WTC11 (cell line): ENCODE measurements at regions not wholly inside any gene's neighbourhood (a gene's known extent, or its start where the extent isn't known, plus 50 kb on each side); places are given as distances from the start of the nearest gene placed in this dataset.

ENCODE experiments used
- ATAC-seq: fragments of 200-7000 bp; cut with Tn5 transposase; 2 replicates; pipeline ENCODE4 v1.10.0; 2021; ENCODE audit warnings: mild to moderate bottlenecking, moderate library complexity
- CTCF ChIA-PET: fragments of 300-600 bp; sonication (Branson Sonifier 250); formaldehyde crosslinking; loops from one replicate; lab custom pipeline; 2021; ENCODE audit warnings: antibody characterized with exemption; lab: Charles Lee
- POLR2A ChIA-PET: fragments of 350-600 bp; sonication (Branson Sonifier 250); formaldehyde crosslinking; loops from one replicate; lab custom pipeline; 2021; ENCODE audit warnings: antibody characterized with exemption; lab: Charles Lee
- DNase-seq: peaks from one replicate; pipeline ENCODE4 v3.0.0; 2021; ENCODE audit warnings: low spot score
- H3K27ac Mint-ChIP-seq: 2 replicates; pipeline ENCODE4 v1.8.0; 2021; ENCODE audit warnings: mixed read lengths
- H3K27me3 Mint-ChIP-seq: 2 replicates; pipeline ENCODE4 v1.8.0; 2021; ENCODE audit warnings: low read depth, mild to moderate bottlenecking, moderate library complexity, mixed read lengths
- H3K36me3 Mint-ChIP-seq: 2 replicates; pipeline ENCODE4 v1.8.0; 2021; ENCODE audit warnings: mixed read lengths
- H3K4me1 Mint-ChIP-seq: 2 replicates; pipeline ENCODE4 v1.8.0; 2022; ENCODE audit warnings: mixed read lengths
- H3K4me3 Mint-ChIP-seq: 2 replicates; pipeline ENCODE4 v1.8.0; 2021; ENCODE audit warnings: mild to moderate bottlenecking, moderate library complexity, mixed read lengths
- H3K9me3 Mint-ChIP-seq: 2 replicates; pipeline ENCODE4 v1.8.0; 2021; ENCODE audit warnings: mixed read lengths
- ARID4B ChIP-seq: sonication (generic); formaldehyde crosslinking; IDR thresholded peaks from 2 replicates; pipeline ENCODE4 v1.8.0; 2023; ENCODE audit warnings: missing genetic modification reagents, mild to moderate bottlenecking, borderline replicate concordance
- ATF1 ChIP-seq: sonication (generic); formaldehyde crosslinking; IDR thresholded peaks from 2 replicates; pipeline ENCODE4 v1.8.1; 2023; ENCODE audit warnings: mild to moderate bottlenecking, moderate library complexity, missing genetic modification reagents
- E2F4 ChIP-seq: sonication (generic); formaldehyde crosslinking; IDR thresholded peaks from 2 replicates; pipeline ENCODE4 v1.8.1; 2022; ENCODE audit warnings: low read depth, mild to moderate bottlenecking, moderate library complexity, missing genetic modification reagents, borderline replicate concordance
- E2F5 ChIP-seq: sonication (generic); formaldehyde crosslinking; IDR thresholded peaks from 2 replicates; pipeline ENCODE4 v1.8.1; 2022; ENCODE audit warnings: mild to moderate bottlenecking, moderate library complexity, missing genetic modification reagents
- FOXP1 ChIP-seq: sonication (generic); formaldehyde crosslinking; IDR thresholded peaks from 2 replicates; pipeline ENCODE4 v1.8.0; 2022; ENCODE audit warnings: missing genetic modification reagents, mild to moderate bottlenecking, moderate library complexity, borderline replicate concordance
- GABPB1 ChIP-seq: sonication (generic); formaldehyde crosslinking; IDR thresholded peaks from 2 replicates; pipeline ENCODE4 v1.8.1; 2023; ENCODE audit warnings: mild to moderate bottlenecking, missing genetic modification reagents
- IRF2 ChIP-seq: sonication (generic); formaldehyde crosslinking; IDR thresholded peaks from 2 replicates; pipeline ENCODE4 v1.8.0; 2022; ENCODE audit warnings: low read depth, missing genetic modification reagents, borderline replicate concordance
- NR1H2 ChIP-seq: sonication (generic); formaldehyde crosslinking; IDR thresholded peaks from 2 replicates; pipeline ENCODE4 v1.9.0; 2021; ENCODE audit warnings: mild to moderate bottlenecking, moderate library complexity, missing genetic modification reagents
- RORB ChIP-seq: fragments of 250-450 bp; sonication (Bioruptor Pico); IDR thresholded peaks from 2 replicates; pipeline ENCODE4 v1.9.0; 2021; ENCODE audit warnings: mild to moderate bottlenecking
- ZNF263 ChIP-seq: sonication (generic); formaldehyde crosslinking; IDR thresholded peaks from 2 replicates; pipeline ENCODE4 v1.8.1; 2022; ENCODE audit warnings: low read depth, mild to moderate bottlenecking, moderate library complexity, missing genetic modification reagents
- ZNF281 ChIP-seq: sonication (generic); formaldehyde crosslinking; IDR thresholded peaks from 2 replicates; pipeline ENCODE4 v1.8.0; 2023; ENCODE audit warnings: mild to moderate bottlenecking, missing genetic modification reagents
- ZNF396 ChIP-seq: fragments of 250-450 bp; sonication (Bioruptor Pico); IDR thresholded peaks from 2 replicates; pipeline ENCODE4 v1.8.0; 2021; ENCODE audit warnings: mild to moderate bottlenecking, moderate library complexity, borderline replicate concordance
- ZNF425 ChIP-seq: fragments of 250-450 bp; sonication (Bioruptor Pico); conservative IDR thresholded peaks from 2 replicates; pipeline ENCODE4 v1.9.0; 2021; ENCODE audit warnings: mild to moderate bottlenecking
- ZSCAN18 ChIP-seq: fragments of 250-450 bp; sonication (Bioruptor Pico); IDR thresholded peaks from 2 replicates; pipeline ENCODE4 v2.1.2; 2022; ENCODE audit warnings: mild to moderate bottlenecking, moderate library complexity
- TF ChIP-seq, protein P1 (sequence below): sonication (generic); formaldehyde crosslinking; IDR thresholded peaks from 2 replicates; pipeline ENCODE4 v1.8.1; 2022; ENCODE audit warnings: mild to moderate bottlenecking, missing genetic modification reagents, moderate library complexity, borderline replicate concordance
- TF ChIP-seq, protein P2 (sequence below): sonication (generic); formaldehyde crosslinking; IDR thresholded peaks from 2 replicates; pipeline ENCODE4 v1.8.1; 2023; ENCODE audit warnings: mild to moderate bottlenecking, missing genetic modification reagents, moderate library complexity
- TF ChIP-seq, protein P3 (sequence below): sonication (generic); formaldehyde crosslinking; IDR thresholded peaks from 2 replicates; pipeline ENCODE4 v1.8.1; 2023; ENCODE audit warnings: mild to moderate bottlenecking, missing genetic modification reagents

- Mint-ChIP-seq H3K27me3 (no peaks in the 10 kb centered on the region), H3K36me3 (no peaks in the 10 kb centered on the region), H3K27ac (no peak overlapping the region)
- DNase-seq = no peak
- ChIA-PET POLR2A (no interaction called here), CTCF (no interaction called here)
- no peak for ATAC-seq
- TF ChIP-seq E2F4 (CRISPR knock-in tag) (no peak), ZNF281 (CRISPR knock-in tag) (no peak), RORB (no peak), IRF2 (CRISPR knock-in tag) (no peak)
- TF ChIP-seq, all 79 proteins: peak for 0
- Mint-ChIP-seq H3K4me3 (no peak overlapping the region), H3K9me3 (peaks cover 13% of the 10 kb centered on the region), H3K4me1 (peaks cover 6% of the 10 kb centered on the region; the same call in 1 of the 2 replicates)
Measured at GRCh38 chr13:22091971-22092300, 421.1 kb downstream of the FGF9 start.

- Mint-ChIP-seq H3K4me1 (peaks cover 6% of the 10 kb centered on the region; the same call in 1 of the 2 replicates), H3K4me3 (no peak overlapping the region), H3K27ac (no peak overlapping the region), H3K9me3 (peaks cover 10% of the 10 kb centered on the region), H3K27me3 (no peaks in the 10 kb centered on the region), H3K36me3 (no peaks in the 10 kb centered on the region)
- no peak for DNase-seq
- ChIA-PET CTCF (no interaction called here), POLR2A (no interaction called here)
- no peak for ATAC-seq
- TF ChIP-seq ZNF263 = no peak
- no peak for TF ChIP-seq ZNF396 (CRISPR knock-in tag)
- no peak for TF ChIP-seq ZNF425 (CRISPR knock-in tag)
- TF ChIP-seq GABPB1 (CRISPR knock-in tag) = no peak
- no peak for TF ChIP-seq ZSCAN18
- TF ChIP-seq, protein P1, sequence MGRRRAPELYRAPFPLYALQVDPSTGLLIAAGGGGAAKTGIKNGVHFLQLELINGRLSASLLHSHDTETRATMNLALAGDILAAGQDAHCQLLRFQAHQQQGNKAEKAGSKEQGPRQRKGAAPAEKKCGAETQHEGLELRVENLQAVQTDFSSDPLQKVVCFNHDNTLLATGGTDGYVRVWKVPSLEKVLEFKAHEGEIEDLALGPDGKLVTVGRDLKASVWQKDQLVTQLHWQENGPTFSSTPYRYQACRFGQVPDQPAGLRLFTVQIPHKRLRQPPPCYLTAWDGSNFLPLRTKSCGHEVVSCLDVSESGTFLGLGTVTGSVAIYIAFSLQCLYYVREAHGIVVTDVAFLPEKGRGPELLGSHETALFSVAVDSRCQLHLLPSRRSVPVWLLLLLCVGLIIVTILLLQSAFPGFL (CRISPR knock-in tag) = no peak
- TF ChIP-seq ARID4B = no peak
- no peak for TF ChIP-seq FOXP1
- TF ChIP-seq ATF1 (CRISPR knock-in tag) = no peak
- no peak for TF ChIP-seq NR1H2
- TF ChIP-seq E2F5 (CRISPR knock-in tag) = no peak
- TF ChIP-seq, protein P2, sequence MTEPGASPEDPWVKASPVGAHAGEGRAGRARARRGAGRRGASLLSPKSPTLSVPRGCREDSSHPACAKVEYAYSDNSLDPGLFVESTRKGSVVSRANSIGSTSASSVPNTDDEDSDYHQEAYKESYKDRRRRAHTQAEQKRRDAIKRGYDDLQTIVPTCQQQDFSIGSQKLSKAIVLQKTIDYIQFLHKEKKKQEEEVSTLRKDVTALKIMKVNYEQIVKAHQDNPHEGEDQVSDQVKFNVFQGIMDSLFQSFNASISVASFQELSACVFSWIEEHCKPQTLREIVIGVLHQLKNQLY (CRISPR knock-in tag) = no peak
- TF ChIP-seq, protein P3, sequence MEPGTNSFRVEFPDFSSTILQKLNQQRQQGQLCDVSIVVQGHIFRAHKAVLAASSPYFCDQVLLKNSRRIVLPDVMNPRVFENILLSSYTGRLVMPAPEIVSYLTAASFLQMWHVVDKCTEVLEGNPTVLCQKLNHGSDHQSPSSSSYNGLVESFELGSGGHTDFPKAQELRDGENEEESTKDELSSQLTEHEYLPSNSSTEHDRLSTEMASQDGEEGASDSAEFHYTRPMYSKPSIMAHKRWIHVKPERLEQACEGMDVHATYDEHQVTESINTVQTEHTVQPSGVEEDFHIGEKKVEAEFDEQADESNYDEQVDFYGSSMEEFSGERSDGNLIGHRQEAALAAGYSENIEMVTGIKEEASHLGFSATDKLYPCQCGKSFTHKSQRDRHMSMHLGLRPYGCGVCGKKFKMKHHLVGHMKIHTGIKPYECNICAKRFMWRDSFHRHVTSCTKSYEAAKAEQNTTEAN (CRISPR knock-in tag) = no peak
Measured at GRCh38 chr13:22092791-22093560, 422.1 kb downstream of the FGF9 start.
